Astrocyte of the cerebellum (primary cell): ENCODE measurements at regions not wholly inside any gene's neighbourhood (a gene's known extent, or its start where the extent isn't known, plus 50 kb on each side); places are given as distances from the start of the nearest gene placed in this dataset.

ENCODE experiments used
- DNase-seq: peaks from one replicate; pipeline ENCODE4 v3.0.0-alpha.2; 2011; ENCODE audit warnings: low read depth
- H3K4me3 ChIP-seq: 2 replicates; pipeline ENCODE4 v1.5.1; 2011; ENCODE audit warnings: mild to moderate bottlenecking, low read depth, low read length, moderate library complexity
- CTCF ChIP-seq: IDR thresholded peaks from 2 replicates; pipeline ENCODE4 v1.5.1; 2012; ENCODE audit warnings: low read length, low read depth, moderate library complexity, mild to moderate bottlenecking; ENCODE audit errors: missing control alignments
- in situ Hi-C: cut with HindIII; loops from 2 replicates; pipeline ENCODE4 v1.10.0; 2017; ENCODE audit warnings: low sequenced_read_pairs

GRCh38 chr5:84524491-84524890 lies 139.8 kb upstream of the EDIL3 start:
- in situ Hi-C loops, result no loop called here
- H3K4me3 ChIP-seq, result no peak overlapping the region
- no peak for TF ChIP-seq CTCF
- peak; percentile 28 for DNase-seq

DNA sequence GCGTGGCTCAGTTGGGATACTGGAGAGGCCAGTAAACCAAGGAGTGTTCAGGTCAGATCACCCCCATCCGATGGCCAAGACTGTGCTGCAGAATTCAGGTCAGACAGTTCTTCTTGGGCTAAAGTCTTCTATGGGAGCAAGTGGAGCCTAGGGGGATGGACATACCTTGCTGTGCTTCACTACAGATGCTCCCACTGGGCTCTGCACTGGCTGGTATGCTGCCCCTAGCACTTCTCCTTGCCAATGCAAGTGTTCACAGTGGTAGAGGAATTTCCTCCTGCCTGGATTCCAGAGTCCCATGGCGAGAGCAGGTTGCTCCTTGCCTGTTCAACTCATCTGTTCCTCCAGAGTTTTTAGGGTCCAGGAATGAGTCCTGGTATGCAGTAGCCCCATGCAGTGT lies 134.2 kb upstream of the EDIL3 start:
- no peak for TF ChIP-seq CTCF
- in situ Hi-C loops, result no loop called here

GRCh38 chr5:84518370-84518769 lies 133.7 kb upstream of the EDIL3 start:
- no peak for DNase-seq
- H3K4me3 ChIP-seq, result no peak overlapping the region
- TF ChIP-seq CTCF, result no peak
- in situ Hi-C loops, result no loop called here

More for the DNA sequence above, 134.2 kb upstream of the EDIL3 start:
- DNase-seq, result no peak
- no peak overlapping the region for H3K4me3 ChIP-seq

DNA sequence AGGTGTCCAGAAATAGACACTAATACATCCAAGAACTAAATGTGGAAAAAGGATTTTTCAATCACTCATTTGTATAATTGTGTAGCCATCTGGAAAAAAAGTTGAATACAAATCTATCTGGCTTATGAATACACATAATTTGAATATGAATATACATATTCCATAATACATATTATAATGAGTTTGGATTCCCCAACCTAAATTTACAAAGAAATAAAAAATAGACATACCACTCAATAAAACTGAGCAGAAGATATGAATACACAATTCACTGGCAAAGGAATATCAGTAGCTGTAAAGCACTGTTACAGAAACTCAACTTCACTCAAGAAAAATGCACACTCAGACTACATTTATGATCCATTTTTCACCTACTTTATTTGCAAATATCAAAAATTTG lies 121.9 kb upstream of the EDIL3 start:
- in situ Hi-C loops, result no loop called here
- no peak overlapping the region for H3K4me3 ChIP-seq
- TF ChIP-seq CTCF, result no peak

GRCh38 chr5:84494453-84494852 lies 109.8 kb upstream of the EDIL3 start:
- peak; percentile 85 for DNase-seq
- in situ Hi-C loops, result no loop called here
- no peak overlapping the region for H3K4me3 ChIP-seq
- TF ChIP-seq CTCF, result no peak

More for the DNA sequence above, 121.9 kb upstream of the EDIL3 start:
- no peak for DNase-seq

- DNase-seq, result peak; percentile 74
- in situ Hi-C loops, result no loop called here
- no peak for TF ChIP-seq CTCF
- no peak overlapping the region for H3K4me3 ChIP-seq
These were observed 103.3 kb upstream of the EDIL3 start for GRCh38 chr5:84487963-84488362.
